KOPT-K1 (cell line): ENCODE measurements at regions not wholly inside any gene's neighbourhood (a gene's known extent, or its start where the extent isn't known, plus 50 kb on each side); places are given as distances from the start of the nearest gene placed in this dataset.

ENCODE experiments used
- H3K27ac ChIP-seq: fragments of 200-600 bp; sonication (generic); 2 replicates; pipeline ENCODE4 v1.5.1; 2016; ENCODE audit warnings: antibody characterized with exemption, mild to moderate bottlenecking, low read depth, low read length; ENCODE audit not compliant: poor library complexity, severe bottlenecking
- H3K36me3 ChIP-seq: fragments of 200-600 bp; sonication (generic); 2 replicates; pipeline ENCODE4 v1.5.1; 2017; ENCODE audit warnings: antibody characterized with exemption, mild to moderate bottlenecking, low read length, moderate library complexity; ENCODE audit not compliant: insufficient read depth
- H3K9me3 ChIP-seq: fragments of 200-600 bp; sonication (generic); 2 replicates; pipeline ENCODE4 v1.5.1; 2017; ENCODE audit warnings: antibody characterized with exemption, low read length, mild to moderate bottlenecking; ENCODE audit not compliant: insufficient read depth, poor library complexity, severe bottlenecking

GRCh38 chr12:60616400-60616799, 1020.6 kb downstream of the SLC16A7 start:
- Histone ChIP-seq H3K9me3 (peaks cover 18% of the 10 kb centered on the region), H3K27ac (no peak overlapping the region), H3K36me3 (no peaks in the 10 kb centered on the region)

DNA sequence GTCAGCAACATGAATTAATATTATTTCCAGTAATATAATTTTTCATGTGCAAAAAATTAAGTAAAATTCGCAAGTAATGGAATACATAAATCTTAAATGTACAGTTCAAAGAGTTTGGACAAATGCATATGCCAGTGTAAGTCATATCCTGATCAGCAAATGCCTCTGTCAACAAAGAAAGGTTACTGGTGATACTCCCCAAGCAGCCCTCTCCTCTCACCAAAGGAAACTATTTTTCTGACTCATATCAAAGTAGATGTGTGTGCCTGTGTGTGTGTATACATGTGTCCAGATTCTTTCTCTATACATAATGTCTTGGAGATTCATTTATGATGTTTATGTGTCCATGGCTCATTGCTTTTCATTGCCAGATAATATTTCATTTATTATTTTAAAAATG, 1035.0 kb downstream of the SLC16A7 start:
- Histone ChIP-seq H3K27ac (no peak overlapping the region), H3K9me3 (no peaks in the 10 kb centered on the region), H3K36me3 (no peaks in the 10 kb centered on the region)

DNA sequence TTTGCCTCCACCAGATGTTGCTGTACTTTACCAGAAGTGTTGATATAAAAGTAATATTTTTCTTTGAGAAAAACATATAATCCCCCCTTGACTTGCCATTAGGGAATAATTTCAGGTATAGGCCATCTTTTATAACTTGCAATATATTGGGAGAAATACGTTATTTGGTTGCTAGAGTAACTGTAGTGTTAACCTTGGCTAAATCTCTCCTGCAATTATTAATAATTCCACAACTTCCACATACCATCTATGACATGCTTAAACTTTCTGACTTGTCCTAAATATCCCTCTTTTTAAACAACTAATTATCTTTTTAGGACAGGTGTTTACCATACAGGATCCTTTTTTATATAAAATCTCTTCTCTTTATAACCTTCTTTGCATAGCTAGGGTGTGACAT, 1048.2 kb downstream of the SLC16A7 start:
- Histone ChIP-seq H3K27ac (no peak overlapping the region), H3K36me3 (no peaks in the 10 kb centered on the region), H3K9me3 (peaks cover 7% of the 10 kb centered on the region)

DNA sequence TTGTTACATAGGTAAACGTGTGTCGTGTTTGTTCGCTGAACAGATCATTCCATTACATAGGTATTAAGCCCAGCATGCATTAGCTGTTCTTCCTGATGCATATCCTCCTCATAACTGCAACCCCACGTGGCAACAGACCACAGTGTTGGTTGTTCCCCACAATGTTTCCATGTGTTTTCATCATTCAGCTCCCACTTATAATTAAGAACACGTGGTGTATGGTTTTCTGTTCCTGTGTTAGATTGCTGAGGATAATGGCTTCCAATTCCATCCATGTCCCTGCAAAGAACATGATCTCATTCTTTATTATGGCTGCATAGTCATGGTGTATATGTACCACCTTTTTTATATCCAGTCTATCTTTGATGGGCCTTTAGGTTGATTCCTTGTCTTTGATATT, 1071.1 kb downstream of the SLC16A7 start:
- H3K36me3 ChIP-seq = no peaks in the 10 kb centered on the region
- no peaks in the 10 kb centered on the region for H3K9me3 ChIP-seq
- H3K27ac ChIP-seq = no peak overlapping the region

DNA sequence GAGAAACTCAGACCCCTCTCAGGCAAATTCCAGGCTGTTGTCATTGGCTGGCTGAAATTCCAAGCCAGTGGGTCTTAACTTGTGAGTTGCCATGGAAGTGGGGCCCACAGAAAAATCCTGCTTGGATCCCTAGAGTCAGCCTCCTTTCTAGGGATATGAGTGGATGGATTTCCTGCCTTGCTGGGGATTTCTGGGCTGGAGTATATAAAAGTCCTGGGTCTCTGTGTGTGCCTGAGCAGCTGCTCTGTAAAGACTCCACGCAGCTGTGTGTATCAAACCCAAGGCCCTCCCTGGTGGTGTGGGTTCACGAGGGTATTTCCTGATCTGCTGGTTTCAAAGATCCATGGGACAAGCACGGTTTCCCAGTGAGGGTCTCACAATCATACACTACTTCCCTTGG, 1077.1 kb downstream of the SLC16A7 start:
- no peaks in the 10 kb centered on the region for H3K36me3 ChIP-seq
- H3K9me3 ChIP-seq = no peaks in the 10 kb centered on the region

GRCh38 chr12:60684988-60685655, 1089.3 kb downstream of the SLC16A7 start:
- no peak overlapping the region for H3K27ac ChIP-seq
- H3K9me3 ChIP-seq = no peaks in the 10 kb centered on the region
- no peaks in the 10 kb centered on the region for H3K36me3 ChIP-seq

More for the DNA sequence above, 1077.1 kb downstream of the SLC16A7 start:
- H3K27ac ChIP-seq = no peak overlapping the region

DNA sequence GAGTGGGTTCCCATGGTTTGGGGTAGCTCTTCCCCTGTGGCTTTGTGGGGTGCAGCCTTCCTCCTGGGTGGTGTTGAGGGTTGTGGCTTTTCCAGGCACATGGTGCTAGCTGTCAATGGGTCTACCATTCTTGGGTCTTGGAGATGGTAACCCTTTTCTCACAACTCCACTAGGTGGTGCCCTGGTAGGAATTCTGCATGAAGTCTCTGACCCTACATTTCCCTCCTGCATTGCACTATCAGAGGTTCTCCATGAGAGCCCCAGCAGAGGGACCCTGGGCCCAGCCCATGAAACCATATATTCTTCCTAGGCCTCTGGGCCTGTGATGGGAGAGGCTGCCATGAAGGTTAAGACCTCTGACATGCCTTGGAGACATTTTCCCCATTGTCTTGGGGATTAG, 1093.3 kb downstream of the SLC16A7 start:
- Histone ChIP-seq H3K27ac (no peak overlapping the region), H3K36me3 (no peaks in the 10 kb centered on the region), H3K9me3 (no peaks in the 10 kb centered on the region)

GRCh38 chr12:60693019-60693626, 1097.3 kb downstream of the SLC16A7 start:
- Histone ChIP-seq H3K9me3 (no peaks in the 10 kb centered on the region), H3K27ac (no peak overlapping the region), H3K36me3 (no peaks in the 10 kb centered on the region)

DNA sequence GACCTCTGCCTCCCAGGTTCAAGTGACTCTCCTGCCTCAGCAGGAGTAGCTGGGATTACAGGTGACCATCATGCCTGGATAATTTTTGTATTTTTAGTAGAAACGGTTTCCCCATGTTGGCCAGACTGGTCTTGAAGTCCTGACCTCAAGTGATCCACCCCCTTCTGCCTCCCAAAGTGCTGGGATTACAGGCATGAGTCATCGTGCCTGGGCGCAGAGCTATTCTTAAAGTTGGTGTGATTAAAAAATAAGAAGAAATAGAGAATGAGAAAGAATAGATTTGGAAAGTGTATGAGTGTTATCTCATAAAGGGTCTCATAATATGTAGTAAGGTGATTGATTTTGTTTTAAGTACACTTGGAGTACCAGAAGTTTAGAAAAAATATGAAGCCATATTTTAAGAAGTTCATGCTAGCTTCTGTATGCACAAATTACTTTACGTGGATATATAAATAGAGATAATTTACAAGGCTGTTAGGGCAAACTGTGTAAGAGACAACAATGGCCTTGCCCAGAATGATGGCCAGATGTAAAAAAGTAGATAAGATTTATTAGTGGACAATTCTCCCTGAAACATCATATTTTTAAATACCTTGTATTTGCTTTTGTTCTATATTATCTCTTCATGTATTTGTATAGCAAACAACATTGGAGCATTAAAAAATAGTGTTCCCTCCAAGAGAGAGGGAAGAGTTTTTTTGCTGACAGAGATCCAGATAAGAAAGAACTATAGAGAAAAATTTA, 1108.5 kb downstream of the SLC16A7 start:
- H3K27ac ChIP-seq = no peak overlapping the region
- no peaks in the 10 kb centered on the region for H3K9me3 ChIP-seq
- H3K36me3 ChIP-seq = no peaks in the 10 kb centered on the region

DNA sequence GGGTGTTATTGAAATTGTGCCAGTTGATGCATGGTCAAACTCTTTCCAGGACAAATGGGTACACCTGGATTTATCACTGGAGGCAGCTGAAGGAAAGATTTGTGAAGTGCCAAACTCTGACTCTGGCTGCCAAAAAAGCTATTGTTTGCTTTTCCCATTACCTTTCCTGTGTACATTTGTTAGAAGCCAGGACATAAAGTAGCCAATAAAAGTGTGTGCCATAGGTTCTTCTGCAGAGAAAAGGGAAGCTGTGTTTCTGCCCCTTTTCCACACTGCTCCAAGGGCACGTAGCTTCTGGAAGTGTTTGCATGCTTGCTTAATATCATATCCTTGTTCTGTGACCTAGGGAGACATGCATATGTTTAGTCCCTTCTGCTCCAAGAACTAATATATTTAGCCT, 1114.4 kb downstream of the SLC16A7 start:
- Histone ChIP-seq H3K27ac (no peak overlapping the region), H3K9me3 (no peaks in the 10 kb centered on the region), H3K36me3 (no peaks in the 10 kb centered on the region)

DNA sequence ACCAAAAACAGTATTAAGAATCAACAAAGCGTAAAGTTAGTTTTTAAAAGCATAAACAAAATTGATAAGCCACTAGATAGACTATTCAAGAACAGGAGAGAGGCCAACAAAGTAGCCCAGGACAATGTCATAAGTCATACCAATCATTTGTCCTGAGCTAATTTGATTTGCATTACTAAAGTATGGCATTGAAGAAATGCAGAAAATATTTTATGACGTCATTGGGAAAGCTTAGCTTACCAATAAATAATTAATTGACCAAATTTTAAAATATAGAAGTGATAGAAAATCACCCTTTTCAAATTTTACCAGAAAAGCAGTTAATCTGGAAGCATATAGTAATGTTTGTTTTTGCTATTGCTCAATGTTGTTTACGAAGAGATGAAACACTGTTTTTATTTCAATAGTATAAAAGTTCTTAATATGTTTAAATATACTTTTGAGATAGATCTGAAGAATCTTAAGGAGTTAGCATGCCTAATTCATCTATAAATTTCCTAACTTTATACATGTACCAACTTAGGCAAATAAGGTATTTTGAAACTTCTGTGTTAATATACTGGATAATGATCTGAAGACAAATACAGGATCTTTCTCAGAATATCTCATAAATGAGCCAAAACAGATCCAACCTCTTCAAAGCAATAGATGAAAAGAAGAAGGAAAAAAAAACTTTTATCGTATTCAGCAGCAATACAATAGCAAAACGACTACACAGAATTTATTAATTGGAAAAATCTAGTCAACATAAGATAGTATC, 1118.5 kb downstream of the SLC16A7 start:
- H3K36me3 ChIP-seq = no peaks in the 10 kb centered on the region
- no peaks in the 10 kb centered on the region for H3K9me3 ChIP-seq
- H3K27ac ChIP-seq = no peak overlapping the region

DNA sequence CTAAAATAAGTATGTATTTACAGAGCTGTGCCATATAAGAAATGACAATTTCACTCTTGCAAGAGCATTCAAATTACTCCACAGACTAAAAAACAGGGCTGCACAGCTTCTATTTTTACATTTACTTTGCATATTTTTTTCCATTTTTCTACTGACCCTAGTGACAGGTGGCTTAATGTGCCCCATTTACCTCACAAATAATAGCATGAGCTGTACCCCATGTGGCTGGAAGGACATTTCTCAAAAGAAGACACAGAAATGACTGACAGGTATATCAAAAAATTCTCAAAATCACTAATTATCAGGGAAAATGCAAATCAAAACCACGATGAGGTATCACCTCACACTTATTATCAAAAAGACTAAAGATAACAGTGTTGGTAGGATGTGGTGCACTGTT, 1128.6 kb downstream of the SLC16A7 start:
- no peaks in the 10 kb centered on the region for H3K9me3 ChIP-seq
- H3K36me3 ChIP-seq = no peaks in the 10 kb centered on the region
- no peak overlapping the region for H3K27ac ChIP-seq

DNA sequence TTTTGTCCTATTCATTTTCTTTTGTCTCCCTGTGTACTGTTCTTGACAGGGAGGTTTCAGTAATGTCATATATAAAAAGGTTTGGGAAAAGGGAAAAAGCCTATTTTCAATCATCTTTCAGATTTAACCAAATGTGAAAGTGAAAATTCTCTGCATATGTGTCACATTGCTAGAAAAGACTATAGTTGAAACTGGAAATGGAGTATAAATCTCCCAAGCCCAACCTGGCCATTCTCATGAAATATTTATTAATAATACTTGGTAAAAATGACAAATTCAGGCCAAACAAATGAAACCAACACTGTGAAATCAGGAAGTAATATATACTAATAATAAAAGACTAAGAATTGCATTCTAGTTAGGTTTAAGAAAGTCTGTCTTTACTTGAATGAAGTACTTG, 1129.2 kb downstream of the SLC16A7 start:
- Histone ChIP-seq H3K9me3 (no peaks in the 10 kb centered on the region), H3K36me3 (no peaks in the 10 kb centered on the region), H3K27ac (no peak overlapping the region)

GRCh38 chr12:60752589-60752988, 1156.8 kb downstream of the SLC16A7 start:
- H3K9me3 ChIP-seq = no peaks in the 10 kb centered on the region
- no peak overlapping the region for H3K27ac ChIP-seq
- H3K36me3 ChIP-seq = no peaks in the 10 kb centered on the region

DNA sequence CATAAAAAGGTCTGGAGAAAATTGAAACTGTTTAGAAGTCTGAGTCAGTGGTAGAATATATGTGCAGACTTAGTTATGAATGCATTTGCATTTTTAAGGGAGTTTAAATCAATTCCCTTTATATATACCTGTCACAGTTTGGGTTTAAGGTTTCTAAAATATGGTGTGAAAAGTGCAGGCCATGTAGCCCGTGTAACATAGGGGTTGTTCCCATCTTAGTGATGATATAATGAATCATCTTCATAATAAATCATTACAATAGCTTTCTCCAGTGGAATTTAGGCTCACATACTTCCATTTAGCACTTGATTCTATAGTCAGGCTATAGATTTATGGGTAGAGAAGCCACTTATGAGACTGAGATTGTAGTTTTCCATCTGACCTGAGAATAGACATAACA, 1162.4 kb downstream of the SLC16A7 start:
- no peaks in the 10 kb centered on the region for H3K9me3 ChIP-seq
- H3K27ac ChIP-seq = no peak overlapping the region
- H3K36me3 ChIP-seq = no peaks in the 10 kb centered on the region
